HFFc6 (cell line): ENCODE measurements at regions not wholly inside any gene's neighbourhood (a gene's known extent, or its start where the extent isn't known, plus 50 kb on each side); places are given as distances from the start of the nearest gene placed in this dataset.
A peak's percentile ranks its signal among the peaks of the same experiment; 100 is the strongest.

ENCODE experiments used
- DNase-seq: peaks from one replicate; pipeline ENCODE4 v3.0.0-alpha.2; 2018
- H3K27ac Mint-ChIP-seq: 2 replicates; pipeline ENCODE4 v1.8.0; 2020; ENCODE audit warnings: mild to moderate bottlenecking, mixed read lengths
- H3K27me3 Mint-ChIP-seq: 2 replicates; pipeline ENCODE4 v1.8.0; 2021; ENCODE audit warnings: mild to moderate bottlenecking, moderate library complexity, mixed read lengths; ENCODE audit not compliant: insufficient read depth
- H3K36me3 Mint-ChIP-seq: 2 replicates; pipeline ENCODE4 v1.8.0; 2021; ENCODE audit warnings: low read depth, mixed read lengths
- H3K4me1 Mint-ChIP-seq: 2 replicates; pipeline ENCODE4 v1.8.0; 2020; ENCODE audit warnings: low read depth, mixed read lengths
- H3K4me3 Mint-ChIP-seq: 2 replicates; pipeline ENCODE4 v1.8.0; 2020; ENCODE audit warnings: mild to moderate bottlenecking, moderate library complexity, mixed read lengths
- H3K9me3 Mint-ChIP-seq: 2 replicates; pipeline ENCODE4 v1.8.0; 2020; ENCODE audit warnings: mild to moderate bottlenecking, mixed read lengths
- CTCF ChIP-seq: fragments of 200-600 bp; sonication (generic); IDR thresholded peaks from 2 replicates; pipeline ENCODE4 v1.5.0; 2021; ENCODE audit warnings: antibody characterized with exemption, mild to moderate bottlenecking

DNA sequence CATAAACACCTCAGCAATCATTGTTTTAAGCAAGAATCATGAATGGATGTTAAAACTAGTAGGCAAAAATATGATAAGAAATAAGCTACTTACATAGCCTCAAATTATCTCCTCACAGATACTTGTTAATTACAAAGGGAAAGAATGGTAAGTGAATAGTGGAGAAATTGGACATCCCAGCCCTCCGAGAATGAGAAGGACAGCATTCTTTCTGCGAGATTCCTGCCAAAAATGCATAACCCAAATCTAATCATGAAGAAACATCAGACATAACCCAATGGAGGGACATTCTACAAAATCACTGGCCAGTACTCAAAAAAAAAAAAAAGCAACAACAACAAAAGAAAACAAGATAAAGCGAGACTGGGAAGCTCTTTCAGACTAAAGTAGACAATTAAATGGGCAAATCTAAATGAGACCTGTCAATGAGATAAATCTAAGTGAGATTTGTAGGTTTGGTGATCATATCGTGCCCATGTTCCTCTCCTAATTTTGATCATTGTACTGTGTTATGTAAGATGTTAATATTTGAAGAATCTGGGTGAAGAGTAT is 57.9 kb upstream of the GLI2 start:
- Mint-ChIP-seq H3K27me3 (peaks cover 7% of the 10 kb centered on the region), H3K27ac (no peak overlapping the region), H3K36me3 (no peaks in the 10 kb centered on the region), H3K4me1 (peaks cover 27% of the 10 kb centered on the region), H3K9me3 (no peaks in the 10 kb centered on the region), H3K4me3 (no peak overlapping the region)
- DNase-seq = no peak
- no peak for TF ChIP-seq CTCF

DNA sequence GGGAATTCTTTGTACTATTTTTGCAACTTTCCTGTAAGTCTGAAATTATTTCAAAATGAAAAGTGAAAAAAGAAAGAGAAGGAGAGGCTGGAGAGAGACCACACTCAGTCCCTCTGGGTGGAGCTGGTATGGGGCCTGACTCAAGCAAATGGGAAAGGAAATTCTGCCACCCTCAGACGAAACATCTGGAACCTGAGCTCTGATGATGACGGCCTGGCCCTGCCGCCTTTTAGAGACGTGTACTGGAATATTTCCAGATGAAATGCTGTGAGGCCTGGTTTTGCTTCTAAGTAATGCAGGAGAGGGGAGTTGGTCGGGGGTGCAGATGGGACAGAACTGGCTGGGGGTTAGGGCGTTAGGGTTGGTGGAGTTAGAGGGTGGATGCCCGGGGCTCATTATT is 57.4 kb upstream of the GLI2 start:
- peaks cover 31% of the 10 kb centered on the region for H3K4me1 Mint-ChIP-seq
- H3K27me3 Mint-ChIP-seq = peaks cover 7% of the 10 kb centered on the region
- TF ChIP-seq CTCF = no peak; the same call in 1 of the 2 replicates
- no peaks in the 10 kb centered on the region for H3K36me3 Mint-ChIP-seq
- H3K27ac Mint-ChIP-seq = no peak overlapping the region
- H3K9me3 Mint-ChIP-seq = no peaks in the 10 kb centered on the region
- no peak overlapping the region for H3K4me3 Mint-ChIP-seq
- DNase-seq = peak; percentile 10

GRCh38 chr2:120678926-120679325 is 56.7 kb upstream of the GLI2 start:
- no peak overlapping the region for H3K4me3 Mint-ChIP-seq
- TF ChIP-seq CTCF = no peak
- H3K9me3 Mint-ChIP-seq = no peaks in the 10 kb centered on the region
- DNase-seq = no peak
- peaks cover 38% of the 10 kb centered on the region for H3K4me1 Mint-ChIP-seq
- no peak overlapping the region for H3K27ac Mint-ChIP-seq
- no peaks in the 10 kb centered on the region for H3K36me3 Mint-ChIP-seq
- H3K27me3 Mint-ChIP-seq = peaks cover 7% of the 10 kb centered on the region

GRCh38 chr2:120679526-120679925 is 56.1 kb upstream of the GLI2 start:
- TF ChIP-seq CTCF = no peak
- Mint-ChIP-seq H3K9me3 (no peaks in the 10 kb centered on the region), H3K27me3 (peaks cover 7% of the 10 kb centered on the region), H3K4me3 (no peak overlapping the region), H3K4me1 (peaks cover 44% of the 10 kb centered on the region), H3K36me3 (no peaks in the 10 kb centered on the region), H3K27ac (no peak overlapping the region)
- DNase-seq = no peak

GRCh38 chr2:120680136-120680761 is 55.4 kb upstream of the GLI2 start:
- peaks cover 7% of the 10 kb centered on the region for H3K27me3 Mint-ChIP-seq
- H3K27ac Mint-ChIP-seq = no peak overlapping the region
- no peak overlapping the region for H3K4me3 Mint-ChIP-seq
- no peaks in the 10 kb centered on the region for H3K9me3 Mint-ChIP-seq
- DNase-seq = peak; percentile 77
- peaks cover 46% of the 10 kb centered on the region for H3K4me1 Mint-ChIP-seq
- TF ChIP-seq CTCF = peak; percentile 82
- H3K36me3 Mint-ChIP-seq = no peaks in the 10 kb centered on the region
